Activated CD4-positive, alpha-beta T cell treated with anti-CD3 and anti-CD28 coated beads, Interleukin-2, amount 10 ng/mL, durations not matched to agents 7 days and 5 days (primary cell): ENCODE measurements at regions not wholly inside any gene's neighbourhood (a gene's known extent, or its start where the extent isn't known, plus 50 kb on each side); places are given as distances from the start of the nearest gene placed in this dataset.
"Not testable (repeated sequence)": the region's sequence is repeated elsewhere in the genome, so short reads cannot be mapped to it uniquely, and the experiment has no call there.

Source experiments
- CTCF ChIA-PET: fragments of 350-600 bp; sonication (Branson Sonifier 250); formaldehyde crosslinking; loops from one replicate; lab custom pipeline; 2021; ENCODE audit warnings: antibody characterized with exemption; lab: Charles Lee
- POLR2A ChIA-PET: fragments of 350-600 bp; sonication (Branson Sonifier 250); formaldehyde crosslinking; loops from one replicate; lab custom pipeline; 2021; ENCODE audit warnings: antibody characterized with exemption; lab: Charles Lee
- DNase-seq: peaks from one replicate; pipeline ENCODE4 v3.0.0-alpha.2; 2020
- H3K27ac Mint-ChIP-seq: one replicate; pipeline ENCODE4 v1.8.0; 2021; ENCODE audit warnings: mild to moderate bottlenecking, moderate library complexity, mixed read lengths
- H3K27me3 Mint-ChIP-seq: one replicate; pipeline ENCODE4 v1.8.0; 2021; ENCODE audit warnings: mixed read lengths
- H3K36me3 Mint-ChIP-seq: one replicate; pipeline ENCODE4 v1.8.0; 2021; ENCODE audit warnings: low read depth, mixed read lengths
- H3K4me1 Mint-ChIP-seq: one replicate; pipeline ENCODE4 v1.8.0; 2021; ENCODE audit warnings: mixed read lengths
- H3K4me3 Mint-ChIP-seq: one replicate; pipeline ENCODE4 v1.8.0; 2021; ENCODE audit warnings: mild to moderate bottlenecking, moderate library complexity, mixed read lengths
- H3K9me3 Mint-ChIP-seq: one replicate; pipeline ENCODE4 v1.8.0; 2021; ENCODE audit warnings: mixed read lengths

DNA sequence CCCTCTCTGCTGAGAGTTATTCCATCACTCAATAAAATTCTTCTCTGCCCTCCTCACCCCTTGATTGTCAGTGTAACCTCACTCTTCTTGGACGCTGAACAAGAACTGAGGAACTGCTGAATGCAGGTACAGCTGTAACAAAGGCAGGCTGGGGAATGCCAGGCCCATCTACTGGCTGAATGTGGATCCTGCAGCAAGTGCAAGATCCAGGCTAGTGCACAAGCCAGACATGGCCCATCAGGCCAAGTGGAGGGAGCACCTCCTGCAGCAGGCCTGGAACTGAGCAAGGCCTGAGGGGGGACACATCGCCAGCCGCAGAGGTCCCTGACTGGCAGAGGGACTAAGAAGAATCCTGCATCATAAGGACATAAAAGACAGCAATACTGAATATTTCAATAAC is 411.8 kb upstream of the PCDH10 start:
- no peaks in the 10 kb centered on the region for H3K36me3 Mint-ChIP-seq

DNA sequence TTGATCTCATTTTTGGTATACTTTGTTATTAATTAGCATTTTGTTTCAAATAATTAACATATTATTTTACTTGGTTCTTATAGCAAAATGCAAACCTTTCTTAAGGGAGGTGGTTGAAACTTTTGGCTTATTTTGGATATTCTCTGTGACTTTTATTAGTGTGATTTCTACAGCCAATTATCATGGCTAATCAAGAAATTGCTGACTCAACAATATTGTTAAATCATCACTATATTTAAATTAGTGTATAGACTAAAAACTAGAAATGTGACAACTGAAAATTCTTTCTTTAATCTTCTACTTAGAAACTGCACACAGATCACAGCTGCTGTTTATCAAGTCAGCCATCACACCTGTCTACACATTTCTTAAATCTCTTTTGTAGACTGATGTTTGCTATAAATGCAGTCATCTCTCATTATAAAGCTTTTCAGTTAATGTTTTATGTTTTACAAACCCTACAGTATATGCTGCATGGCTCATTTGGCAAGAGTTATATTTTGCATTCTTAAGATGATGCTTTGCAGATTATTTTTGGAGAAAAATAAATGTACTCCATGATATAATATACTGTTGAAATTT is 389.8 kb upstream of the PCDH10 start:
- Mint-ChIP-seq H3K4me3 (no peak overlapping the region), H3K4me1 (no peaks in the 10 kb centered on the region)
- CTCF ChIA-PET, result no interaction called here

More for the DNA sequence above, 411.8 kb upstream of the PCDH10 start:
- Mint-ChIP-seq H3K27me3 (no peaks in the 10 kb centered on the region), H3K27ac (no peak overlapping the region), H3K4me3 (no peak overlapping the region), H3K9me3 (peaks cover 2% of the 10 kb centered on the region), H3K4me1 (no peaks in the 10 kb centered on the region)
- no peak for DNase-seq
- ChIA-PET POLR2A (no interaction called here), CTCF (no interaction called here)

DNA sequence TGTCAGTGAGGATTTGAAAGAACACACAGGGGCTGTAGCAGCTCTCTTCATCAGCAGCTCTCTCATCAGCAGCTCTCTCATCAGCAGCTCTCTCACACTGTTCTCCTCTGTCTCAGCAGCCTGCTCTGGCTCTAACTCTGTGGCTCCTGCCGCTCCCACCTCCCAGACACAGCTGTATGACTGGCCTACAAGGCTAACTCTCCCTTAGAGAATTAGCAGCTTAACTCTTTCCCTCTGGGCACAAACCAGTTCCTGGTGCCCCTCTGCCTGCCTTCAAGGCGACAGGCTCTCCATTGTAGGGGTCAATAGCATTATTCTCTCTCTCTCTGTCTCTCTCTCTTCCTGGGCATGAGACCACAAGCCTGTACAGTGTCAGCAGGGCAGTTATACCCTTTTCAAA is 385.6 kb upstream of the PCDH10 start:
- no peak overlapping the region for H3K4me3 Mint-ChIP-seq
- CTCF ChIA-PET, result no interaction called here
- no peaks in the 10 kb centered on the region for H3K4me1 Mint-ChIP-seq
- H3K36me3 Mint-ChIP-seq, result no peaks in the 10 kb centered on the region
- DNase-seq, result no peak
- no peaks in the 10 kb centered on the region for H3K9me3 Mint-ChIP-seq
- POLR2A ChIA-PET, result no interaction called here
- no peak overlapping the region for H3K27ac Mint-ChIP-seq
- no peaks in the 10 kb centered on the region for H3K27me3 Mint-ChIP-seq

More for the DNA sequence above, 389.8 kb upstream of the PCDH10 start:
- POLR2A ChIA-PET, result no interaction called here
- Mint-ChIP-seq H3K9me3 (no peaks in the 10 kb centered on the region), H3K27ac (no peak overlapping the region), H3K36me3 (no peaks in the 10 kb centered on the region), H3K27me3 (no peaks in the 10 kb centered on the region)
- no peak for DNase-seq

DNA sequence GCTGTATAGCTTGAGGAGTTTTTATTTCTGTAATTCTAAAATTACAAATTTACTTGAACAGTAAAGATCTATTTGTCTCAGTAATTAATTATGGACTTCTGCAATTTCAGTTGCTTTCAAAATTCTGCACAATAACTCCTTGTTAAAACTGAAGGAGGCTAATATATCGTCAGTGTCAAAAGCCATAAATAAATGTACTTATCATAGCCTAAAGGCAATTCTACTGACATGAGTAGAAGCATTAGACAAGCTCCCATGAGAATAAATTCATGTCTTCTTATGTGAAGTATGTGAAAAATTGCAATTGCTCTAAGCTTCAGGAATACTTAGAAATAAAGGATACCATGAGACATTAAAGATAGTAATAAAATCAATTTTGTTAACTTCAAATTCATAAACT is 381.2 kb upstream of the PCDH10 start:
- DNase-seq, result no peak
- no peaks in the 10 kb centered on the region for H3K27me3 Mint-ChIP-seq
- ChIA-PET POLR2A (no interaction called here), CTCF (no interaction called here)
- no peaks in the 10 kb centered on the region for H3K9me3 Mint-ChIP-seq
- H3K4me1 Mint-ChIP-seq, result no peaks in the 10 kb centered on the region
- no peak overlapping the region for H3K4me3 Mint-ChIP-seq
- no peaks in the 10 kb centered on the region for H3K36me3 Mint-ChIP-seq
- no peak overlapping the region for H3K27ac Mint-ChIP-seq

GRCh38 chr4:132770776-132771175 is 378.3 kb upstream of the PCDH10 start:
- Mint-ChIP-seq H3K27me3 (no peaks in the 10 kb centered on the region), H3K9me3 (no peaks in the 10 kb centered on the region), H3K36me3 (no peaks in the 10 kb centered on the region), H3K4me3 (no peak overlapping the region), H3K27ac (no peak overlapping the region), H3K4me1 (no peaks in the 10 kb centered on the region)
- ChIA-PET POLR2A (no interaction called here), CTCF (interaction anchor here (0.6 kb wide), 1 partner anchor 405 kb away, joined by 3 read pairs; no protein-coding TSS in a partner anchor)
- DNase-seq, result no peak

DNA sequence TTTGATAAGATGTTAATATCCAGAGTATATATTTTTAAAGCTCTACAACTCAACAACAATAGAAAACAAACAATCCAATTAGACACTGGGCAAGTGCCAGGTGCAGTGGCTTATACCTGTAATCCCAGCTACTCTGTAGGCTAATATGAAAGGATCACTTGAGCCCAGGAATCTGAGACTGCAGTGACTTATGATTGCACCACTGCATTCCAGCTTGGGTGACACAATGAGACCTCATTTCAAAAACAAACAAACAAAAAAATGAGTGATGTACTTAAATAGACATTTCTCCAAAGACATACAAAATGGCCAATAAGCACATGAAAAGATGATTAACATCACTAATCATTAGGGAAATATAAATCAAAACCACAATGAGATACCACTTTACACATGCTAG is 356.8 kb upstream of the PCDH10 start:
- ChIA-PET CTCF (no interaction called here), POLR2A (no interaction called here)
- H3K4me1 Mint-ChIP-seq, result no peaks in the 10 kb centered on the region
- H3K27ac Mint-ChIP-seq, result no peak overlapping the region
- no peak overlapping the region for H3K4me3 Mint-ChIP-seq
- no peaks in the 10 kb centered on the region for H3K9me3 Mint-ChIP-seq
- H3K36me3 Mint-ChIP-seq, result no peaks in the 10 kb centered on the region
- DNase-seq, result no peak
- no peaks in the 10 kb centered on the region for H3K27me3 Mint-ChIP-seq

- CTCF ChIA-PET, result no interaction called here
- no peak overlapping the region for H3K27ac Mint-ChIP-seq
- no peaks in the 10 kb centered on the region for H3K9me3 Mint-ChIP-seq
Observed at GRCh38 chr4:132797856-132798255, 351.2 kb upstream of the PCDH10 start.

DNA sequence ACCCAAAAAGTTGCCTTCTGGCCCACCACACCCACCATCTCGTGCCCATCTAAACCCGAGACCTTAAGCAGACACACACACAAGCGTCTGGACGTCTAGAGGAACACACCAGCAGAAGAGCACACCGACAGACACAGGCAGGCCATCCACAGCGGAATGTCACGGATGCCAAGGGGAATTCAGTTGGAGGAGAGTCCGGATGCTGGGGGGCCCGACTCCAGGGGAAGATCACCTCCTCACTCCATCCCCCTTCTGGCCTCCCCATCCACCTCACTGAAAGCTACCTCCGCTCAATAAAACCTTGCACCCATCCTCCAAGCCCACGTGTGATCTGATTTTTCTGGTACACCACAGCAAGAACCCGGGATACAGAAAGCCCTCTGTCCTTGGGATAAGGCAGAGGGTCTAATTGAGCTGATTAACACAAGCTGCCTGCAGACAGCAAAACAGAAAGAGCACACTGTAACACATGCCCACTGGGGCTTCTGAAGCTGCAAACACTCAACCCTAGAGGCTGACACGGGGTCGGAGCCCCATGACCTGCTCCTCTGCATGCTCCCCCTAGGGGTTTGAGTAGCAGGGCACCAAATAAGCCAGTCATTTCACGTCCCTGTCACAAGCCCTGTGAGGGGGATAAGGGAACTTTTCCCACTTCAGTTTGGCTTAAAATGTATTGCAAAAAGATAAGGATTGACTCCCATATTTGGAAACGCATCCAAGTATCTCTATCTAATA is 339.6 kb upstream of the PCDH10 start:
- H3K9me3 Mint-ChIP-seq, result no peaks in the 10 kb centered on the region
- POLR2A ChIA-PET, result no interaction called here
- no peaks in the 10 kb centered on the region for H3K4me1 Mint-ChIP-seq
- H3K4me3 Mint-ChIP-seq, result no peak overlapping the region
- DNase-seq, result no peak
- CTCF ChIA-PET, result no interaction called here
- H3K27ac Mint-ChIP-seq, result no peak overlapping the region
- no peaks in the 10 kb centered on the region for H3K27me3 Mint-ChIP-seq
- H3K36me3 Mint-ChIP-seq, result no peaks in the 10 kb centered on the region

More at GRCh38 chr4:132797856-132798255, 351.2 kb upstream of the PCDH10 start:
- no peak overlapping the region for H3K4me3 Mint-ChIP-seq
- no peaks in the 10 kb centered on the region for H3K4me1 Mint-ChIP-seq
- no peak for DNase-seq
- H3K27me3 Mint-ChIP-seq, result no peaks in the 10 kb centered on the region
- H3K36me3 Mint-ChIP-seq, result no peaks in the 10 kb centered on the region
- POLR2A ChIA-PET, result no interaction called here

DNA sequence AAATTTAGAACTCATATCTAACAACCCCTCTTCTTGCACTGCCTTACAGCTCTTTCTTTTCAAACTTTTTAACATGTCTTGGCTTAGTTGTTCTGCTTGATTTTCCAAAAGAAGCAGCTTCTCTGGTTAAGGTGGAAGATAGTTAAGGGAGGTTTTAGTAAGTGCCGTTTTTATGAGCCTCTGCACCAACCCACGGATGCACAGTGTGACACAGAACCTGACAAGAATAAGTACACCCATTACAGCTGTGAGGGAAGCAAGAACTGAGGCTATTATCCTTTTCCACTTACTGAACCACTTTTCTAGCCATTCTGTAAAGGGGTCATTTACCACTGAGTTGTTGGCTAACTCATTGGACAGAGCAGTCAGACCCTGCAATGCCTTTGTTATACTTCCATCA is 336.0 kb upstream of the PCDH10 start:
- H3K27ac Mint-ChIP-seq, POLR2A ChIA-PET, H3K4me1 Mint-ChIP-seq, DNase-seq, H3K36me3 Mint-ChIP-seq, CTCF ChIA-PET, H3K27me3 Mint-ChIP-seq, H3K4me3 Mint-ChIP-seq, H3K9me3 Mint-ChIP-seq: not testable (repeated sequence)

DNA sequence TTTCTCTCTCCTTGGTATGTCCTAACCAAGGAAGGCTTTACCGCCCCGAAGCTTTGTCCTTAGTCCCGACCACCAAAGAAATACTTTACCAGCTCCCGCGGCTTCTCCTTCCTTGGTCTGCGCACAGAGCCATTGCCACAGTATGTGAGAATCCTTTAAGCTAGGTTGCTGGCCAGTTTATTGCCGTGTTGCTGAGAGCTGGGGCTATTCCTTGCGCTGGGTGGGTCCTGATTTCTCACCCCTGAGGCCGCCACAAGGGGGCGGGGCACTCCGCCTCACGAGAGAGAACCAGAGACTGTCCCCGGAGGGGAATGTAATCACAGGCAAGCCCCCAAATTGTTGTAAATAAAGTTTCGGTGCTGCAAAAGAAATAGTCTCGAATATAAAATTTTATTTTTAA is 331.0 kb upstream of the PCDH10 start:
- POLR2A ChIA-PET, result no interaction called here
- Mint-ChIP-seq H3K27me3 (no peaks in the 10 kb centered on the region), H3K4me3 (no peak overlapping the region), H3K4me1 (no peaks in the 10 kb centered on the region), H3K9me3 (peaks cover 3% of the 10 kb centered on the region), H3K36me3 (no peaks in the 10 kb centered on the region), H3K27ac (no peak overlapping the region)
- CTCF ChIA-PET, result no interaction called here
- no peak for DNase-seq

DNA sequence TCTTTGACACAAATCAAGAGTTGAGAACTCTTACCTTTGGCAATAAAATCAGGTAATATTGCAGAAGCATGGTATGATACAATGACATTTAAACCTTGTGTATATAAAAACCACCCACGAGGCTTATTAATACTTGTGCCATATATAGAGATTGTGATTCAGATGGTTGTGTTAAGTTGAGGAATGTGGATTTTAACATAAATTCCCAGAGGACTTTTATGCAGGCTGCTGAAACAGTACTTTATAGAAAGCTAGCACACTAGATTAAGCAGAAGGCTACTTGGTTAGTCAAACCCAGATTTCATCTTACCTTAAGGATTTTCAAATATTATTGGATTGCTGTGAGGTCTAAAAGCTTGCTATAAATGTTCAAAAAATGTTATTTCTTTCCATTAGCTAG is 325.7 kb upstream of the PCDH10 start:
- Mint-ChIP-seq H3K36me3 (no peaks in the 10 kb centered on the region), H3K27ac (no peak overlapping the region), H3K4me3 (no peak overlapping the region), H3K9me3 (peaks cover 3% of the 10 kb centered on the region), H3K27me3 (no peaks in the 10 kb centered on the region), H3K4me1 (no peaks in the 10 kb centered on the region)
- POLR2A ChIA-PET, result no interaction called here
- CTCF ChIA-PET, result no interaction called here
- no peak for DNase-seq

DNA sequence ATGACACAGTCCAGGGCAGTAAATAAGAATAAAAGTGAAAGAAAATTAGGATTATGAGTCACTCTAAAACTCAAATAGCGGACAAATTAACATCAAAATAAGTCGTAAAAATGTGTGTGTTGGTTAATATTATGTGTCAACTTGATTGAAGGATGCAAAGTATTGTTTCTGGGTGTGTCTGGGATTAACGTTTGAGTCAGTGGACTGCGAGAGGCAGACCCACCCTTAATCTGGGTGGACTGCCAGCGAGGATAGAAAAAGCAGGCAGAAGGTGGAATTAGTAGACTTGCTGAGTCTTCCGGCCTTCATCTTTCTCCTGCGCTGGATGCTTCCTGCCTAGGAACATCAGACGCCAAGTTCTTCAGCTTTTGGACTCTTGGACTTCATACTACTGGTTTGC is 324.3 kb upstream of the PCDH10 start:
- DNase-seq, result no peak
- Mint-ChIP-seq H3K4me1 (no peaks in the 10 kb centered on the region), H3K36me3 (no peaks in the 10 kb centered on the region), H3K9me3 (no peaks in the 10 kb centered on the region), H3K27ac (no peak overlapping the region), H3K4me3 (no peak overlapping the region), H3K27me3 (no peaks in the 10 kb centered on the region)
- ChIA-PET CTCF (no interaction called here), POLR2A (no interaction called here)

- Mint-ChIP-seq H3K27ac (no peak overlapping the region), H3K4me1 (no peaks in the 10 kb centered on the region), H3K4me3 (no peak overlapping the region), H3K9me3 (no peaks in the 10 kb centered on the region), H3K27me3 (no peaks in the 10 kb centered on the region), H3K36me3 (no peaks in the 10 kb centered on the region)
- DNase-seq, result no peak
- POLR2A ChIA-PET, result no interaction called here
- CTCF ChIA-PET, result no interaction called here
Observed at GRCh38 chr4:132827522-132827921, 321.6 kb upstream of the PCDH10 start.

GRCh38 chr4:132838244-132838643 is 310.9 kb upstream of the PCDH10 start:
- Mint-ChIP-seq H3K4me1 (no peaks in the 10 kb centered on the region), H3K27ac (no peak overlapping the region), H3K4me3 (no peak overlapping the region), H3K9me3 (peaks cover 8% of the 10 kb centered on the region), H3K36me3 (no peaks in the 10 kb centered on the region), H3K27me3 (no peaks in the 10 kb centered on the region)
- DNase-seq, result no peak
- ChIA-PET POLR2A (no interaction called here), CTCF (no interaction called here)
